SHP77 (cell line): ENCODE measurements at regions not wholly inside any gene's neighbourhood (a gene's known extent, or its start where the extent isn't known, plus 50 kb on each side); places are given as distances from the start of the nearest gene placed in this dataset.
A peak's percentile ranks its signal among the peaks of the same experiment; 100 is the strongest.
"Not testable (repeated sequence)": the region's sequence is repeated elsewhere in the genome, so short reads cannot be mapped to it uniquely, and the experiment has no call there.

Experiments used
- DNase-seq, 2 experiments: peaks; one replicate each; lab custom pipeline; 2025; lab: John Stamatoyannopoulos, UW

- DNase-seq: no peak
These were observed 53.3 kb downstream of the OLFML3 start for GRCh38 chr1:114032271-114033215.

GRCh38 chr1:114033216-114033706 lies 54.0 kb downstream of the OLFML3 start:
- peak; percentile 15 to 23 for DNase-seq

- no peak for DNase-seq
These were observed 54.7 kb downstream of the OLFML3 start for GRCh38 chr1:114033961-114034360.

- DNase-seq: no peak
These were observed 55.5 kb downstream of the OLFML3 start for GRCh38 chr1:114034567-114035303.

GRCh38 chr1:114035304-114035700 lies 56.0 kb downstream of the OLFML3 start:
- no peak for DNase-seq

GRCh38 chr1:114036841-114037630 lies 57.8 kb downstream of the OLFML3 start:
- DNase-seq: not testable (repeated sequence)

- DNase-seq: no peak
These were observed 58.3 kb downstream of the OLFML3 start for GRCh38 chr1:114037631-114037890.

- DNase-seq: no peak
These were observed 58.9 kb downstream of the OLFML3 start for GRCh38 chr1:114037962-114038816.
